ENCODE measurements at regions not wholly inside any gene's neighbourhood (a gene's known extent, or its start where the extent isn't known, plus 50 kb on each side); places are given as distances from the start of the nearest gene placed in this dataset.

- intact Hi-C loops (cut with DNase I; ENCODE audit: low total_unique reads), result no loop called here
- H3K4me3 ChIP-seq (ENCODE audit: low read depth, poor library complexity, severe bottlenecking), result no peak overlapping the region
- TF ChIP-seq, protein P1, sequence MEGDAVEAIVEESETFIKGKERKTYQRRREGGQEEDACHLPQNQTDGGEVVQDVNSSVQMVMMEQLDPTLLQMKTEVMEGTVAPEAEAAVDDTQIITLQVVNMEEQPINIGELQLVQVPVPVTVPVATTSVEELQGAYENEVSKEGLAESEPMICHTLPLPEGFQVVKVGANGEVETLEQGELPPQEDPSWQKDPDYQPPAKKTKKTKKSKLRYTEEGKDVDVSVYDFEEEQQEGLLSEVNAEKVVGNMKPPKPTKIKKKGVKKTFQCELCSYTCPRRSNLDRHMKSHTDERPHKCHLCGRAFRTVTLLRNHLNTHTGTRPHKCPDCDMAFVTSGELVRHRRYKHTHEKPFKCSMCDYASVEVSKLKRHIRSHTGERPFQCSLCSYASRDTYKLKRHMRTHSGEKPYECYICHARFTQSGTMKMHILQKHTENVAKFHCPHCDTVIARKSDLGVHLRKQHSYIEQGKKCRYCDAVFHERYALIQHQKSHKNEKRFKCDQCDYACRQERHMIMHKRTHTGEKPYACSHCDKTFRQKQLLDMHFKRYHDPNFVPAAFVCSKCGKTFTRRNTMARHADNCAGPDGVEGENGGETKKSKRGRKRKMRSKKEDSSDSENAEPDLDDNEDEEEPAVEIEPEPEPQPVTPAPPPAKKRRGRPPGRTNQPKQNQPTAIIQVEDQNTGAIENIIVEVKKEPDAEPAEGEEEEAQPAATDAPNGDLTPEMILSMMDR (IDR thresholded peaks at IDR 0.05), result no peak
- no peak for TF ChIP-seq POLR2A (IDR thresholded peaks at IDR 0.05)
- WGBS, 2 donors, result 68 to 73% methylated on average over 1 of the region's 1 CpG
- DNase-seq (ENCODE audit: low spot score in 2 of 2), result no peak
These were observed 1230.3 kb upstream of the AGA start for GRCh38 chr4:178672512-178672911.

GRCh38 chr4:178681871-178682270 is 1239.6 kb upstream of the AGA start:
- 72 to 77% methylated on average over 4 of the region's 4 CpGs for WGBS, 2 donors
- no peak for TF ChIP-seq POLR2A (IDR thresholded peaks at IDR 0.05)
- TF ChIP-seq, protein P1 (IDR thresholded peaks at IDR 0.05), result no peak
- intact Hi-C loops (cut with DNase I; ENCODE audit: low total_unique reads), result no loop called here
- DNase-seq (ENCODE audit: low spot score in 2 of 2), result no peak
- H3K4me3 ChIP-seq (ENCODE audit: low read depth, poor library complexity, severe bottlenecking), result no peak overlapping the region

DNA sequence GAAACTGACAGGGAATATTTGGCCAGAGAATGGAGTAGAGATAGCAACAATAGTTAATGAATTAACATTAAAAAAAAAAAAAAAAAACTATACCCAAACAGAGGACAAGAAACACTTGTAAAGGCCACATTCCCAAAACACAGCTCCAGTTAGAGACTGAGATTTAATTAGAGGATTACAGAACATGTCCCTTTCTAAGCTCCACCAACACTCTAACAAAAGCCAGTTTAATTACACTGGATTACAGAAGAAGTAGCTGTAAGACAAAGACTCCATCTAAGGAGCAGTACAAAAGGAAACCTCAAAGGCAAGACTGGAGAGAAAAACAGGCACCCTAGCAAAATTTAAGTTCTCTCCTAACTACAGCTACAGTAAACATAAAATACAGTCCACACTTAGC is 1247.7 kb upstream of the AGA start:
- H3K4me3 ChIP-seq (ENCODE audit: low read depth, poor library complexity, severe bottlenecking), result no peak overlapping the region
- DNase-seq (ENCODE audit: low spot score in 2 of 2), result no peak
- intact Hi-C loops (cut with DNase I; ENCODE audit: low total_unique reads), result no loop called here
- TF ChIP-seq, protein P1 (IDR thresholded peaks at IDR 0.05), result no peak
- no peak for TF ChIP-seq POLR2A (IDR thresholded peaks at IDR 0.05)

DNA sequence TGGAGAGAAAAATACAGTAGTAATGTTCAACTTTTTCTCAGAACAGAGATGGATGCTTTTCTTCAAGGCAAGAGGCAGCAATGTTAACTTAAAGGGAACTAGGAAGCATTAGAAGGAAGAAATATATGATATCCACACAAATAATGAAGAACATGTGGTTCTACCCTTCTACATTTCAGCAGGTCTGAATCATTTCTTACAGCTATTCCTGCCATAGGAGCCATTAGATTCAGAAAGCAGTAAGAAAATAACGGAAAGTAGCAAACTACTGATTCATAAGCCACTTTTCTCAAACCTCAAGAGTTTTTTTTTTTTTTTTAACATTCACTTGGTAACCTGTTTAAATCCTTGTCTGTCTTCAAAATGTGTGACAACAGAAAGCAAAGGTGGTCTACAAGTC is 1251.6 kb upstream of the AGA start:
- WGBS, 2 donors, result 77 to 90% methylated on average over 1 of the region's 1 CpG
- no peak for DNase-seq (ENCODE audit: low spot score in 2 of 2)
- intact Hi-C loops (cut with DNase I; ENCODE audit: low total_unique reads), result no loop called here
- no peak for TF ChIP-seq POLR2A (IDR thresholded peaks at IDR 0.05)
- TF ChIP-seq, protein P1 (IDR thresholded peaks at IDR 0.05), result no peak
- no peak overlapping the region for H3K4me3 ChIP-seq (ENCODE audit: low read depth, poor library complexity, severe bottlenecking)

GRCh38 chr4:178696515-178696914 is 1254.3 kb upstream of the AGA start:
- WGBS, 2 donors, result 84 to 85% methylated on average over 3 of the region's 3 CpGs
- TF ChIP-seq, protein P1 (IDR thresholded peaks at IDR 0.05), result no peak
- TF ChIP-seq POLR2A (IDR thresholded peaks at IDR 0.05), result no peak
- intact Hi-C loops (cut with DNase I; ENCODE audit: low total_unique reads), result no loop called here
- DNase-seq (ENCODE audit: low spot score in 2 of 2), result no peak
- H3K4me3 ChIP-seq (ENCODE audit: low read depth, poor library complexity, severe bottlenecking), result no peak overlapping the region

DNA sequence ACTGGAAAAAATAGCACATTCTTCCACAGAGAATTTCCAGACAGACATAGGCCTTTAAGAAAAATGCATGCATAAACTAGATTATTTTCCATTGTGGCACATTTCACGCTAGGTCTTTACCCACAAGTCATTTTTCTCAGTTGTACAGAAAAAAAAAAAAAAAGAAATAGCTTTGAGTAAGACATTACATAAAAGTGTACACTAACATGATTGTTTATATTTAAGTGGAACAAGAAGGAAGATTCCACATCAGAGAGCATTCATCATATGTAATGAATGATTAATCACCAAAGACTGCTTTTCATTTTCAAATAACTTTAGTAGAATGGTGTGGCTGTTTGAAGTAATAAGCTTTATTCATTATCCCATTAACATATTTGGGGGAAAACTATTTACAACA is 1270.2 kb upstream of the AGA start:
- TF ChIP-seq, protein P1 (IDR thresholded peaks at IDR 0.05), result no peak
- no peak for TF ChIP-seq POLR2A (IDR thresholded peaks at IDR 0.05)
- no peak overlapping the region for H3K4me3 ChIP-seq (ENCODE audit: low read depth, poor library complexity, severe bottlenecking)
- DNase-seq (ENCODE audit: low spot score in 2 of 2), result no peak
- 45 to 62% methylated on average over 1 of the region's 1 CpG for WGBS, 2 donors
- intact Hi-C loops (cut with DNase I; ENCODE audit: low total_unique reads), result no loop called here
